NCI-H1694 treated with DMSO at 0.1 percent for 48 hours (cell line): ENCODE measurements at regions not wholly inside any gene's neighbourhood (a gene's known extent, or its start where the extent isn't known, plus 50 kb on each side); places are given as distances from the start of the nearest gene placed in this dataset.

Experiments
- DNase-seq: peaks from one replicate; lab custom pipeline; 2025; lab: John Stamatoyannopoulos, UW

- no peak for DNase-seq
Measured at GRCh38 chr4:123096038-123096437, 173.6 kb upstream of the NUDT6 start.

- DNase-seq: peak; percentile 29
Measured at GRCh38 chr4:123102897-123103471, 180.6 kb upstream of the NUDT6 start.

- DNase-seq: no peak
Measured at GRCh38 chr4:123104310-123105025, 182.1 kb upstream of the NUDT6 start.

GRCh38 chr4:123105026-123105420 is 182.6 kb upstream of the NUDT6 start:
- no peak for DNase-seq

- no peak for DNase-seq
Measured at GRCh38 chr4:123106747-123107146, 184.3 kb upstream of the NUDT6 start.

GRCh38 chr4:123107444-123108252 is 185.3 kb upstream of the NUDT6 start:
- no peak for DNase-seq

GRCh38 chr4:123109139-123109538 is 186.7 kb upstream of the NUDT6 start:
- DNase-seq: no peak

- no peak for DNase-seq
Measured at GRCh38 chr4:123110147-123110546, 187.8 kb upstream of the NUDT6 start.

GRCh38 chr4:123110685-123111084 is 188.3 kb upstream of the NUDT6 start:
- DNase-seq: no peak

GRCh38 chr4:123113155-123113554 is 190.8 kb upstream of the NUDT6 start:
- DNase-seq: no peak

GRCh38 chr4:123114084-123114914 is 191.9 kb upstream of the NUDT6 start:
- DNase-seq: no peak

- no peak for DNase-seq
Measured at GRCh38 chr4:123114915-123115756, 192.7 kb upstream of the NUDT6 start.

- no peak for DNase-seq
Measured at GRCh38 chr4:123116412-123116811, 194.0 kb upstream of the NUDT6 start.

- no peak for DNase-seq
Measured at GRCh38 chr4:123120473-123120872, 198.1 kb upstream of the NUDT6 start.

- no peak for DNase-seq
Measured at GRCh38 chr4:123121241-123121907, 199.0 kb upstream of the NUDT6 start.

GRCh38 chr4:123125477-123125876 is 203.1 kb upstream of the NUDT6 start:
- DNase-seq: no peak

- DNase-seq: peak; percentile 0
Measured at GRCh38 chr4:123127218-123127617, 204.8 kb upstream of the NUDT6 start.

GRCh38 chr4:123127875-123128274 is 205.5 kb upstream of the NUDT6 start:
- DNase-seq: no peak

GRCh38 chr4:123133397-123134050 is 211.1 kb upstream of the NUDT6 start:
- no peak for DNase-seq

GRCh38 chr4:123144616-123145015 is 222.2 kb upstream of the NUDT6 start:
- no peak for DNase-seq
